NB4 (cell line): ENCODE measurements at regions not wholly inside any gene's neighbourhood (a gene's known extent, or its start where the extent isn't known, plus 50 kb on each side); places are given as distances from the start of the nearest gene placed in this dataset.
"Not testable (repeated sequence)": the region's sequence is repeated elsewhere in the genome, so short reads cannot be mapped to it uniquely, and the experiment has no call there.

Source experiments
- DNase-seq: peaks from one replicate; pipeline ENCODE4 v3.0.0; 2010; ENCODE audit warnings: low read depth
- H3K4me3 ChIP-seq: one replicate; pipeline ENCODE4 v1.5.1; 2011; ENCODE audit warnings: mild to moderate bottlenecking, low read depth, low read length, moderate library complexity
- CTCF ChIP-seq: IDR thresholded peaks from one replicate; pipeline ENCODE4 v1.5.1; 2012; ENCODE audit warnings: low read depth, low read length
- MAX ChIP-seq: IDR thresholded peaks from 2 replicates; pipeline ENCODE4 v1.6.1; 2011; ENCODE audit warnings: low read depth, low read length
- MYC ChIP-seq: IDR thresholded peaks from 2 replicates; pipeline ENCODE4 v1.6.1; 2011; ENCODE audit warnings: low read depth, low read length
- POLR2A ChIP-seq: IDR thresholded peaks from 2 replicates; pipeline ENCODE4 v1.6.1; 2011; ENCODE audit warnings: mild to moderate bottlenecking; ENCODE audit not compliant: insufficient read length; ENCODE audit errors: extremely low read depth

- TF ChIP-seq MAX = no peak
- TF ChIP-seq CTCF = no peak
- no peak for TF ChIP-seq MYC
- no peak for TF ChIP-seq POLR2A
- DNase-seq = no peak
- H3K4me3 ChIP-seq = no peak overlapping the region
Observed at GRCh38 chr5:152470167-152470566, 65.1 kb upstream of the NMUR2 start.

GRCh38 chr5:152472083-152472482 lies 67.0 kb upstream of the NMUR2 start:
- no peak overlapping the region for H3K4me3 ChIP-seq
- TF ChIP-seq MAX (no peak), POLR2A (no peak), CTCF (no peak), MYC (no peak)
- no peak for DNase-seq

- no peak for DNase-seq
- no peak overlapping the region for H3K4me3 ChIP-seq
- no peak for TF ChIP-seq POLR2A
- TF ChIP-seq CTCF = no peak
- no peak for TF ChIP-seq MYC
- no peak for TF ChIP-seq MAX
Observed at GRCh38 chr5:152474961-152475360, 69.9 kb upstream of the NMUR2 start.

GRCh38 chr5:152477536-152477935 lies 72.5 kb upstream of the NMUR2 start:
- DNase-seq = no peak
- TF ChIP-seq MAX (no peak), POLR2A (no peak), MYC (no peak), CTCF (no peak)
- no peak overlapping the region for H3K4me3 ChIP-seq

- DNase-seq, H3K4me3 ChIP-seq: not testable (repeated sequence)
Observed at GRCh38 chr5:152479866-152480265, 74.8 kb upstream of the NMUR2 start.

- H3K4me3 ChIP-seq, DNase-seq: not testable (repeated sequence)
Observed at GRCh38 chr5:152480677-152481076, 75.6 kb upstream of the NMUR2 start.

GRCh38 chr5:152487130-152487529 lies 82.1 kb upstream of the NMUR2 start:
- TF ChIP-seq CTCF (no peak), MAX (no peak), POLR2A (no peak), MYC (no peak)
- no peak for DNase-seq
- no peak overlapping the region for H3K4me3 ChIP-seq
